ENCODE measurements at regions not wholly inside any gene's neighbourhood (a gene's known extent, or its start where the extent isn't known, plus 50 kb on each side); places are given as distances from the start of the nearest gene placed in this dataset.

GRCh38 chr2:15084826-15085489, 452.4 kb downstream of the LRATD1 start:
- Mint-ChIP-seq H3K4me3 (ENCODE audit: unreplicated experiment) (no peak overlapping the region), H3K9me3 (ENCODE audit: unreplicated experiment) (no peaks in the 10 kb centered on the region), H3K27me3 (ENCODE audit: unreplicated experiment) (peaks cover under 1% of the 10 kb centered on the region), H3K27ac (ENCODE audit: unreplicated experiment) (no peak overlapping the region), H3K4me1 (ENCODE audit: low read depth, unreplicated experiment) (no peaks in the 10 kb centered on the region), H3K36me3 (ENCODE audit: unreplicated experiment) (no peaks in the 10 kb centered on the region)
- TF ChIP-seq, protein P1, sequence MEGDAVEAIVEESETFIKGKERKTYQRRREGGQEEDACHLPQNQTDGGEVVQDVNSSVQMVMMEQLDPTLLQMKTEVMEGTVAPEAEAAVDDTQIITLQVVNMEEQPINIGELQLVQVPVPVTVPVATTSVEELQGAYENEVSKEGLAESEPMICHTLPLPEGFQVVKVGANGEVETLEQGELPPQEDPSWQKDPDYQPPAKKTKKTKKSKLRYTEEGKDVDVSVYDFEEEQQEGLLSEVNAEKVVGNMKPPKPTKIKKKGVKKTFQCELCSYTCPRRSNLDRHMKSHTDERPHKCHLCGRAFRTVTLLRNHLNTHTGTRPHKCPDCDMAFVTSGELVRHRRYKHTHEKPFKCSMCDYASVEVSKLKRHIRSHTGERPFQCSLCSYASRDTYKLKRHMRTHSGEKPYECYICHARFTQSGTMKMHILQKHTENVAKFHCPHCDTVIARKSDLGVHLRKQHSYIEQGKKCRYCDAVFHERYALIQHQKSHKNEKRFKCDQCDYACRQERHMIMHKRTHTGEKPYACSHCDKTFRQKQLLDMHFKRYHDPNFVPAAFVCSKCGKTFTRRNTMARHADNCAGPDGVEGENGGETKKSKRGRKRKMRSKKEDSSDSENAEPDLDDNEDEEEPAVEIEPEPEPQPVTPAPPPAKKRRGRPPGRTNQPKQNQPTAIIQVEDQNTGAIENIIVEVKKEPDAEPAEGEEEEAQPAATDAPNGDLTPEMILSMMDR (IDR thresholded peaks at IDR 0.05; ENCODE audit: partially characterized antibody, unreplicated experiment), result no peak
- no peak for DNase-seq

DNA sequence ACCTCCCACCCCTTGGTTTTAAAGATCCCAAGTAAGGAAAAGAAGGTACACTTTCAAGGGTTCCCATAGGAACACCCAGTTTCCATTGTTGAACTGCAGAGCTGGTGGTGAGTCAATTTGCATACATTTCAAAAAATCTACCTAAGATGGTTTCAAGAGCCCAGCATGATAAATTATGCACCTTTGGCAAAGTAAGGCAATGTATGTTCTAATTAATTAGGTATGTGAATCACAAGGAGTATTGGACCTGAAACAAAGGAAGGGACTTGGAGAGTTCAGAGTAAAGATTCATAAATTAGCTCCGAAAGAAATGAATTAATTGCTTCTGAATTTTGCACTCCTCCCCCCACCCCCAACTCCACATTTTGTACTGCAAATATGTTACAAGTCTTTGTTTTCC, 459.7 kb downstream of the LRATD1 start:
- Mint-ChIP-seq H3K27ac (ENCODE audit: unreplicated experiment) (no peak overlapping the region), H3K4me1 (ENCODE audit: low read depth, unreplicated experiment) (no peaks in the 10 kb centered on the region), H3K27me3 (ENCODE audit: unreplicated experiment) (peaks cover 4% of the 10 kb centered on the region), H3K36me3 (ENCODE audit: unreplicated experiment) (peaks cover 12% of the 10 kb centered on the region), H3K4me3 (ENCODE audit: unreplicated experiment) (no peak overlapping the region), H3K9me3 (ENCODE audit: unreplicated experiment) (peaks cover 2% of the 10 kb centered on the region)
- TF ChIP-seq, protein P1 (IDR thresholded peaks at IDR 0.05; ENCODE audit: partially characterized antibody, unreplicated experiment), result no peak
- no peak for DNase-seq

- H3K36me3 Mint-ChIP-seq (ENCODE audit: unreplicated experiment), result peaks cover 12% of the 10 kb centered on the region
- H3K4me3 Mint-ChIP-seq (ENCODE audit: unreplicated experiment), result no peak overlapping the region
- TF ChIP-seq, protein P1 (IDR thresholded peaks at IDR 0.05; ENCODE audit: partially characterized antibody, unreplicated experiment), result no peak
- H3K27me3 Mint-ChIP-seq (ENCODE audit: unreplicated experiment), result peaks cover 4% of the 10 kb centered on the region
- no peak for DNase-seq
- H3K4me1 Mint-ChIP-seq (ENCODE audit: low read depth, unreplicated experiment), result no peaks in the 10 kb centered on the region
- no peak overlapping the region for H3K27ac Mint-ChIP-seq (ENCODE audit: unreplicated experiment)
- H3K9me3 Mint-ChIP-seq (ENCODE audit: unreplicated experiment), result peaks cover 2% of the 10 kb centered on the region
Measured at GRCh38 chr2:15092691-15093090, 460.2 kb downstream of the LRATD1 start.

DNA sequence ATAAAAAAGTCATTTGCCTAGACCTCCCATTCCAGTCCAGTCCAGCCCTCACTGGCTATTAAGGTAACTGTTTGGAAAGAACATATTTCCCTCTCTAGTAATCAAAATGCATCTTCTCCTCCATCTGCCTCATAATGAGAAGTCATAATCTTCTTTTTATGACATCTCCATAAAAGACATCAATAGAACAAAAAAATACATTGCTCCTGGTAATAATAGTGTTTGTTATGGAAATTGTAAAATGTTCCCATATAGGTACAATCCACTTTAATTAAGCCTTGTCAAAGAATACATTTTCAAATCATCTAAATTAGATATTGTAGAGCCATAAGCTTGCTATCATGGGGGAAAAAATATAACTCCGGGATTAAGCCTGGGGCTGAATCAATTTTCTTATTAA, 461.6 kb downstream of the LRATD1 start:
- Mint-ChIP-seq H3K4me1 (ENCODE audit: low read depth, unreplicated experiment) (no peaks in the 10 kb centered on the region), H3K9me3 (ENCODE audit: unreplicated experiment) (peaks cover 2% of the 10 kb centered on the region), H3K27ac (ENCODE audit: unreplicated experiment) (no peak overlapping the region), H3K27me3 (ENCODE audit: unreplicated experiment) (peaks cover 4% of the 10 kb centered on the region), H3K4me3 (ENCODE audit: unreplicated experiment) (no peak overlapping the region), H3K36me3 (ENCODE audit: unreplicated experiment) (peaks cover 12% of the 10 kb centered on the region)
- DNase-seq, result no peak
- TF ChIP-seq, protein P1 (IDR thresholded peaks at IDR 0.05; ENCODE audit: partially characterized antibody, unreplicated experiment), result no peak

DNA sequence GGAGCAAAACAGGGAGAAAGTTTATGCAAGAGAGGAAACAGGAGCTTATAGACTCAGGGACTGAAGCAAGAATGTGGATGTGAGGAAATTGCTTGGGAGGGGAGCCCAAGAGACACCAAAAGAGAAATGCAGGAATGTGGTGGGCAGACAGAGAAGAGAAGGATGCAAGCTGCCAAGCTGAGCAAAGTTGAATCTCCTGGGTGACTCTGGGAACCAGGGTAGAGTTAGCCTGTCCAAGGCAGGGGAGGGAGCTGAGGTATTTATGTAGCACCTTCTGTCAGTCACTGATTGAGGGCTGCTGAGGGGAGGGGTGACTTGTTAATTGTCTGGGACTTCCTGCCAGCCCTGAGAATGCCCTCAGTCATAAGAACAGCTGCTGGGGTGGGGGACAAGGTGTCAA, 464.3 kb downstream of the NBAS start:
- peaks cover 2% of the 10 kb centered on the region for H3K9me3 Mint-ChIP-seq (ENCODE audit: unreplicated experiment)
- no peaks in the 10 kb centered on the region for H3K4me1 Mint-ChIP-seq (ENCODE audit: low read depth, unreplicated experiment)
- H3K27me3 Mint-ChIP-seq (ENCODE audit: unreplicated experiment), result peaks cover 3% of the 10 kb centered on the region
- DNase-seq, result no peak
- H3K4me3 Mint-ChIP-seq (ENCODE audit: unreplicated experiment), result no peak overlapping the region
- peaks cover 12% of the 10 kb centered on the region for H3K36me3 Mint-ChIP-seq (ENCODE audit: unreplicated experiment)
- TF ChIP-seq, protein P1 (IDR thresholded peaks at IDR 0.05; ENCODE audit: partially characterized antibody, unreplicated experiment), result no peak
- H3K27ac Mint-ChIP-seq (ENCODE audit: unreplicated experiment), result no peak overlapping the region
